Frontal cortex (tissue), 3 donors: ENCODE measurements at regions not wholly inside any gene's neighbourhood (a gene's known extent, or its start where the extent isn't known, plus 50 kb on each side); places are given as distances from the start of the nearest gene placed in this dataset.

Source experiments
- DNase-seq, 2 donors: peaks; one replicate each; pipeline ENCODE4 v3.0.0; 2012; ENCODE audit warnings: low spot score in 2 of 2
- FAIRE-seq: peaks from 2 replicates; lab custom pipeline; 2012; peaks lifted over from hg19 to GRCh38; lab: Jason Lieb, UNC
- donor health status: control.
- donor health status: control.
- donor health status: control.

- FAIRE-seq, result no peak
- DNase-seq, result no peak
Measured at GRCh38 chr1:232557096-232557495, 72.8 kb downstream of the SIPA1L2 start.

GRCh38 chr1:232556351-232556750, 73.6 kb downstream of the SIPA1L2 start:
- no peak for FAIRE-seq
- no peak for DNase-seq

- FAIRE-seq, result no peak
- DNase-seq, result no peak
Measured at GRCh38 chr1:232555494-232556210, 74.3 kb downstream of the SIPA1L2 start.

- FAIRE-seq, result no peak
- DNase-seq, result no peak
Measured at GRCh38 chr1:232554409-232554808, 75.5 kb downstream of the SIPA1L2 start.

DNA sequence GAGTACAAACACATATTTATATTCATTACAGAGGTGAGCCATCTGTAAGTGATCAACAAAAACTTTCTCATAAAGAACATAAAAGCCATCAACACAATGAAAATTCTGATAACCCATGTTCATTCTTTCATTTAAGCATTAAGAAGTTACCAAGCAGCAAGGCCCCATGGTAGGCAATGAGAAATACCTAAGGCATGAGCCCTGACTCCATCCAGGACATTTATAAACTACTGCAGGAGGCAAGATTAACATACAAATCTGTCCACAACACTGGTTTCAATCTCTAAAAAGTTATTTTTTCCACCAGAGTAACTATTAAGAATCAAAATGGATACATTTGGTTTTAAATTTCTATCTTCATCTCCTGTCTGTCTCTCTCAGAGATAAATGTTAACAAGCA, 76.1 kb downstream of the SIPA1L2 start:
- no peak for DNase-seq
- no peak for FAIRE-seq

GRCh38 chr1:232553050-232553754, 76.7 kb downstream of the SIPA1L2 start:
- FAIRE-seq (no peak), DNase-seq (no peak)

DNA sequence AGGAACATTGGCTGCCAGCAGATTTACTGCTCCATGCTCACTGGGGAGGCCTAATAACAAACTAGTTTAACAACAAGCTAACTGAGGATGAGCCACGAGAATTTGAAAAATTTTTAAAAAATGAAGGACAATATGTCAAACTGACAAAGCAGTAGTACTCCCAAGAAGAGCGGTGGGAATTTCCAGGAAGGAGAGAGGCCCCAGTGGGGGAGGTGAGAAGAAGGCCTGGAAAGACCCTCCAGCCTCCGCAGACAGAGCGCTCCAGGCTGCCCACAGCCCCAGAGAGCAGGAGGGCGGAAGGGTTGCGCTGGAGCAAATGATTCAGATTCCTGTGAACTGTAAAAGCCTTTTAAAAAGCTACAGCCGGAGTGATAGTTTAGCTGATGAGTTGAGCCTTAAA, 78.5 kb downstream of the SIPA1L2 start:
- FAIRE-seq (no peak), DNase-seq (no peak)

DNA sequence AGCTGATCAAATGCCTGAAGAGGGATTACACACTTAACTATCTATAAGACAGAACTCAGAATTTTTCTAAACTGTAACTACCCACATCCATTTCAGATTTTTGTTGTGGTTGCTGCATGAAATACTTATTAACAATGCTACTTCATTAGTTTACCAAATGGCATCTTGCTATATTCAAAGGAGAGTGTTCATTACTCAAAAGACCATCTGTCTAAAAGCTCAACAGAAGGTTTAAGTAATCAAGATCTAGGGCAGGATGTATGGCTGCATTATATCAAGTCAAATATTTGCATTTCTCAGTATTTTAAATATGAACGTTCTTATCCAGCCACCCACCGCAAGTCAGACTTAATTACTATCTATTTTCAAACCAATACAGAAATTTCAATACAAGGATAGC, 79.9 kb downstream of the SIPA1L2 start:
- DNase-seq (no peak), FAIRE-seq (no peak)

GRCh38 chr1:232548691-232549090, 81.2 kb downstream of the SIPA1L2 start:
- FAIRE-seq, result no peak
- no peak for DNase-seq

- DNase-seq (no peak), FAIRE-seq (no peak)
Measured at GRCh38 chr1:232547938-232548484, 81.9 kb downstream of the SIPA1L2 start.

GRCh38 chr1:232542633-232543593, 87.0 kb downstream of the SIPA1L2 start:
- FAIRE-seq (no peak), DNase-seq (no peak)

DNA sequence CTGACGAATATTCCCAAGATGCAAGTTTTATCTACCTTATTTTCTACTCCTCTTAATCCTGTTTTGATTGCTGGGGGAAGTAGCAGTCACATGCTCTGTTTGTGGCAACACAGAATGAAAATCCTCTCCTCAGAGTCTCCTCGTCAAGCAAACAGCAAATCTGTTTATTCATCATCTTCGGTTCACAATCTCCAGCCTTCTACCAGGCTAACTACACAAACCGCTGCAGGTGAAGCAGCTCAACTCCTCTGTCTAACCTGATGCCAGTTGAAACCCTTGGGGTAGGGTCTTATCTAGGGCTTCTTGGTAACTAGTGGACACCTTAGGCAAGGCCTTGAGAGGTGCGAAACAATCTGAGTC, 91.0 kb downstream of the SIPA1L2 start:
- FAIRE-seq (no peak), DNase-seq (no peak)

GRCh38 chr1:232538224-232538942, 91.5 kb downstream of the SIPA1L2 start:
- DNase-seq (no peak), FAIRE-seq (no peak)

GRCh38 chr1:232534552-232535517, 95.1 kb downstream of the SIPA1L2 start:
- DNase-seq (no peak), FAIRE-seq (no peak)

DNA sequence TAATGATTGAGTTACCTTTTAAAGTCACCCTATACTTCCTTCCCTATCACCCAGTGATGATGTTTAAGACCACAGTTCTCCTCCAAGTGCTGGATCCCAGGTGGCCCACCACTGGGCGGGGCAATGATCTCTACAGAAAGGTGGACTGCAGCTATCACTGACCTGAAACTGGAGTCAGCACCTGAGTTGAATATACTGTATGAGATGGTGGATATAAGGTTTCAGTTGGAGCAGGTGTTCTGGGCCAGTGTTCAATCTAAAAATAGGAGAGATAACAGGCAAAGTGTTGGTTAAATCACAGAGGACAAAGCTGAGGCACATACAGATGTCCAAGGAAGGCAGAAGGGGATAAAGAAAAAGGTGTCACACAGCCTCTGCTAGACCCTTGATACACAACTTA, 96.6 kb downstream of the SIPA1L2 start:
- FAIRE-seq (no peak), DNase-seq (no peak)

DNA sequence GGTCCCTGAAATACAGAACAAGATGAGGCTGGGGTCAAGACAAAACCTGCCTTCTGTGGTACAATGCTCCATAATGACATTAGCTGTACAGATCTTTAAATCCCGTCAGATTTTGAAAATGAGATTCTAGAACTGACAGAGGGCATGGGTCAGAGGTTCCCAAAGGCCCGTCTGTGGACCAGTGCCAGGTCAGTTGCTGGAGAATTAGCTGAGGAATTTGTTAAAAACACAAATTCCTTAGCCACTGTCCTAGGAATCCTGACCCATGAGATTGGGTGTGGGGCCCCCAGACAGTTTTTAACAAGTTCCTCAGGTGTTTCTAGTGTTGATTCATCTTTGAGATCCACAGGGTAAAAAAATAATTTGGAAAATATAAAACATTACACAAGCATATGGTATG, 97.0 kb downstream of the SIPA1L2 start:
- DNase-seq (no peak), FAIRE-seq (no peak)

GRCh38 chr1:232531291-232531690, 98.6 kb downstream of the SIPA1L2 start:
- DNase-seq (no peak), FAIRE-seq (no peak)

DNA sequence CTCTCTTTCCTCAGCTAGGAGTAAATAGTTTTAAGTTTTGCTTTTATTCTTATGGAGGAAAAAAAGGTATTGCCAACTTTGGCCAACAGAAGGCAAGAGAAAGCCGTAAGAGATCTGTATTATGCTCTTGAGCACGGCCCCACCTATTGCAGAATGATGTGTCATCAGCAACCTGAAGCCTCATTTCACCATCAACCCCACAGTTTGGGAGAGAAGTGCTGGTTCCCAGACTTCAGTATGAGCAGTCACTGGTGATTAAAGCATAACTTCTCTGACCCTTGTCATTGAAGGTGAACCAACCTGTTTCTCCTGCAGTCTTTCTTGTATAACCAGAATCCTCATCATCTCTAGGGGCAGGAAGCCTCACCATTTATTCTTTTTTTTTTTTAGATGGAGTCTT, 100.2 kb downstream of the SIPA1L2 start:
- no peak for DNase-seq
- FAIRE-seq, result no peak
